Mesothelial cell of epicardium (in vitro differentiated cells): ENCODE measurements at regions not wholly inside any gene's neighbourhood (a gene's known extent, or its start where the extent isn't known, plus 50 kb on each side); places are given as distances from the start of the nearest gene placed in this dataset.

ENCODE experiments used
- DNase-seq, 2 experiments: peaks; one replicate each; pipeline ENCODE4 v3.0.0; 2021; ENCODE audit warnings: low spot score in 2 of 2; ENCODE audit not compliant: unreplicated experiment in 2 of 2
- H3K27ac Mint-ChIP-seq: 2 replicates; pipeline ENCODE4 v1.8.0; 2021; ENCODE audit warnings: mixed read lengths
- H3K27me3 Mint-ChIP-seq: 2 replicates; pipeline ENCODE4 v1.8.0; 2021; ENCODE audit warnings: low read depth, mixed read lengths
- H3K36me3 Mint-ChIP-seq: 2 replicates; pipeline ENCODE4 v1.8.0; 2021; ENCODE audit warnings: mixed read lengths
- H3K4me1 Mint-ChIP-seq: 2 replicates; pipeline ENCODE4 v1.8.0; 2021; ENCODE audit warnings: mixed read lengths
- H3K4me3 Mint-ChIP-seq: 2 replicates; pipeline ENCODE4 v1.8.0; 2021; ENCODE audit warnings: mild to moderate bottlenecking, moderate library complexity, mixed read lengths
- H3K9me3 Mint-ChIP-seq: 2 replicates; pipeline ENCODE4 v1.8.0; 2021; ENCODE audit warnings: mixed read lengths
- TF ChIP-seq, protein P1 (sequence below): fragments of 200-600 bp; sonication (generic); IDR thresholded peaks from one replicate; pipeline ENCODE4 v1.5.0; 2021; ENCODE audit warnings: antibody characterized with exemption; ENCODE audit not compliant: unreplicated experiment

DNA sequence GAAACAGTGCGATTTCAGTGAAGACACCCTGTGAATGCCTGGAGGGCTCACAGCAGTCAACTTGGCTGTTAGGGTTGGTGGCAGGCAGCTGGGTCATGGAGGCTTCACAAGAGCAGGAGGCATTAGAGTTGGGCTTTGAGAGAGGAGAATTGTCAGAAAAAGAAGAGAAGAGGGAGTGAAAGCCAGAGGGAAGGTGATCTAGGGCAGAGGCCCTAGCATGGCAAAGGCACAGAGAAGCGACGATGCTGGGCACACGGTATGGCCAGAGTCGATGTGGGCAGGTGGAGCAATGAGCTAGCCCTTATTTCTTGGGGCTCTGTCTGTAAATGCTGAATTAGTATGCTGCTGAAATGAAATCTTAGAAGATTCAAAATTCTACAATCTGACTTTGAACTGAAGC is 52.6 kb upstream of the OLFM4 start:
- H3K4me3 Mint-ChIP-seq = no peak overlapping the region
- TF ChIP-seq, protein P1, sequence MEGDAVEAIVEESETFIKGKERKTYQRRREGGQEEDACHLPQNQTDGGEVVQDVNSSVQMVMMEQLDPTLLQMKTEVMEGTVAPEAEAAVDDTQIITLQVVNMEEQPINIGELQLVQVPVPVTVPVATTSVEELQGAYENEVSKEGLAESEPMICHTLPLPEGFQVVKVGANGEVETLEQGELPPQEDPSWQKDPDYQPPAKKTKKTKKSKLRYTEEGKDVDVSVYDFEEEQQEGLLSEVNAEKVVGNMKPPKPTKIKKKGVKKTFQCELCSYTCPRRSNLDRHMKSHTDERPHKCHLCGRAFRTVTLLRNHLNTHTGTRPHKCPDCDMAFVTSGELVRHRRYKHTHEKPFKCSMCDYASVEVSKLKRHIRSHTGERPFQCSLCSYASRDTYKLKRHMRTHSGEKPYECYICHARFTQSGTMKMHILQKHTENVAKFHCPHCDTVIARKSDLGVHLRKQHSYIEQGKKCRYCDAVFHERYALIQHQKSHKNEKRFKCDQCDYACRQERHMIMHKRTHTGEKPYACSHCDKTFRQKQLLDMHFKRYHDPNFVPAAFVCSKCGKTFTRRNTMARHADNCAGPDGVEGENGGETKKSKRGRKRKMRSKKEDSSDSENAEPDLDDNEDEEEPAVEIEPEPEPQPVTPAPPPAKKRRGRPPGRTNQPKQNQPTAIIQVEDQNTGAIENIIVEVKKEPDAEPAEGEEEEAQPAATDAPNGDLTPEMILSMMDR = no peak
- H3K9me3 Mint-ChIP-seq = no peaks in the 10 kb centered on the region
- no peaks in the 10 kb centered on the region for H3K36me3 Mint-ChIP-seq
- no peak overlapping the region for H3K27ac Mint-ChIP-seq
- peaks cover 25% of the 10 kb centered on the region for H3K27me3 Mint-ChIP-seq
- H3K4me1 Mint-ChIP-seq = no peaks in the 10 kb centered on the region
- no peak for DNase-seq

DNA sequence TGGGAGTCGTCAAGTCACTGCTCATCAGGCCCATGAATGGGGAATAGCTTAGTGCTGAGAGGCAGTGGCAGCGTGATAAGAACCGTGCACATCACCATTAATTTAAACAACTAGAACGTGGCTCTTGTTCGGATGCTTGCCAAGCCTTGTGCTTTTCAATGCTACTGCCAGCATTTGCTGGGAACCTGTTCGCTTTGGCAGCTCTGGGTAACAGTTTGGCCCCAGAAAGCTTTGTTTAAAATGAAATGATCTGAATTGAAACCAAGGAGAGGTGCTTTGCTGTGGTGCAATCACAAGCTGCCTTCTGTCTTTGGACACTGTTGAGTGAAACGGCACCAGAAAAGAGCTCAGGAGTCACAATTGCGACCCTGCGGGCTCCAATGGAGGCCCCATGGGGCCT is 53.5 kb upstream of the OLFM4 start:
- H3K27ac Mint-ChIP-seq = no peak overlapping the region
- H3K9me3 Mint-ChIP-seq = no peaks in the 10 kb centered on the region
- no peaks in the 10 kb centered on the region for H3K4me1 Mint-ChIP-seq
- peaks cover 25% of the 10 kb centered on the region for H3K27me3 Mint-ChIP-seq
- H3K4me3 Mint-ChIP-seq = no peak overlapping the region
- H3K36me3 Mint-ChIP-seq = no peaks in the 10 kb centered on the region
- no peak for DNase-seq
- TF ChIP-seq, protein P1 = no peak

DNA sequence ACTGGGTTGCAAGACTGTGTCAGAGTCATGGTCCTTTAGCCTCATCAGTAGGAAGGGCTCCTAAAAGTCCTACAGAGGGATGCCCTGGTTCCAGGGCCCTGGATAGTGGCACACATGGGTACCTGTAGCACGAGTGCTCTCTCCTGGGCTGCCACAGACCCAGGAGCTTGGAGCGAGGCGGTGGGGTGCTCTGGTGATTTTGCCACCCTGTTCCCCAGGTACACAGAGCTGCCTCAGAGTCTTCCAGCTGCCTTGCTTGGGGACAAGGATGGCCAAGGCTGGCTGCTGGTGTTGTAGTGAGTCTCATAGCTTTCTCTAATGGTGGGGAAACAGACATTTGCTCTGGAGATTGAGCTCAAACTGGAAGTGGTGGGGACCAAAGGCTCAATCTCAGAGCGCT is 53.9 kb upstream of the OLFM4 start:
- no peaks in the 10 kb centered on the region for H3K4me1 Mint-ChIP-seq
- H3K27ac Mint-ChIP-seq = no peak overlapping the region

DNA sequence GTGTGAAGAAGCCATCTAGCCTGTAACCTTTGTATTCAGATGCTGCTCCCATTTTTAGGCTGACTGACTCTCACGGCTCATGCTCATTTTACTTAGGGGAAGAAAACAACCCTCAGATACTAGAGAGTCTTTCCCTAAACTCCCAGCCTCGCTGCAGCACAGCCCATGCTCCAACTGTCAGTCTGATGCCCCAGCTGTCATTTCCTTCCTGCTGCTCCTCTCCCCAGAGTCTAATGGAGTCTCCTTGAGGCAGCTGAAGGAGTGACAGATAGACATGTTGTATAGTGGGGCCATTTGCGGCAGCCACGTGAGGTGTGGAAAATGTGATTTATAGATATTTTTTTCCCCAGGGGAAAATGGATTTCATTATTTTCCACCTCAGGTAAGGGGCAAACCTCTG is 59.2 kb upstream of the OLFM4 start:
- Mint-ChIP-seq H3K4me1 (no peaks in the 10 kb centered on the region), H3K4me3 (no peak overlapping the region), H3K9me3 (no peaks in the 10 kb centered on the region), H3K27me3 (peaks cover 23% of the 10 kb centered on the region), H3K27ac (no peak overlapping the region), H3K36me3 (no peaks in the 10 kb centered on the region)
- DNase-seq = no peak
- TF ChIP-seq, protein P1 = no peak

More for the DNA sequence above, 53.9 kb upstream of the OLFM4 start:
- TF ChIP-seq, protein P1 = no peak
- peaks cover 27% of the 10 kb centered on the region for H3K27me3 Mint-ChIP-seq
- no peak for DNase-seq
- no peak overlapping the region for H3K4me3 Mint-ChIP-seq
- H3K36me3 Mint-ChIP-seq = no peaks in the 10 kb centered on the region
- no peaks in the 10 kb centered on the region for H3K9me3 Mint-ChIP-seq

DNA sequence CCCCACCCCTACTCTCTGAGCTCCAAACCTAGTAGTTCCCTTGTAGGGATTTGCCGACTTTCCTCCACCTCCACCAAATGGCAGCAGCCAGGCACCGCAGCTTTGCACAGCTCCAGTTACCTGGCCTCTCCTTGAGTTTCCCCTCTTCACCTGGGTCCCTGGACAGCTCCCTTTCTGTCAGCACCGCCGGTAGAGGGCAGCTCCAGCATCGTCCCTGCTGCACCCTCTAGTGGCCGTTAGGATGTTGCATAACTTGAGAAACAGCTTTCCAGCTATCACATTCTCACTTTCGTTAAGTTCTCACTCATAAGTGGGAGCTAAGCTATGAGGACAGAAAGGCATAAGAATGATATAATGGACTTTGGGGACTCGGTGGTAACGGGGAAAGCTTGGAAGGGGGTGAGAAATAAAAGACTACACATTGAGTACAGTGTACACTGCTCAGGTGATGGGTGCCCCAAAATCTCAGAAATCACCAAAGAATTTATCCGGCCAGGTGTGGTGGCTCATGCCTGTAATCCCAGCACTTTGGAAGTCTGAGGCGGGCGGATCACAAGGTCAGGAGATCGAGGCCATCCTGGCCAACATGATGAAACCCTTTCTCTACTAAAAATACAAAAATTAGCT is 60.4 kb upstream of the OLFM4 start:
- Mint-ChIP-seq H3K27ac (no peak overlapping the region), H3K4me1 (no peaks in the 10 kb centered on the region), H3K36me3 (no peaks in the 10 kb centered on the region), H3K4me3 (no peak overlapping the region), H3K9me3 (no peaks in the 10 kb centered on the region), H3K27me3 (peaks cover 14% of the 10 kb centered on the region)
- peak; percentile 60 to 81 for DNase-seq
- TF ChIP-seq, protein P1 = peak; percentile 85

DNA sequence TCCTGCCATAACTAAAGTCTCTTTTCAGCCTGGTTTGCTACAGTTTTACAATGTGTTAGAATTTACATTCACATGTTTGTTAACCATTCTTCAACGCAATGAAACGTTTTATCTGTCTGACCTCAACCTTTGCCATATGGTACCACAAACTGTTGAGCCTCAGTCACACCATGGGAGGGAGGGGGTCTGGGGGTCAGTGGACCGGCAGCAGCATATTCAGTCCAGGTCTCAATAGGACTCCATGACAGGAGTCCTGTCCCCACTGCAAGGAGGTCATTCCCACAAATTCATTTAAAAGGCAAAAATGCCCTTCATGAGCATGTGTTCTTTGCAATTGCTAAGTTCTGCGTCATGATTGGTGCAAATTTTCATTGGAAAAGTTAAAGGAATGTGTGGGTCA is 66.6 kb upstream of the OLFM4 start:
- Mint-ChIP-seq H3K4me1 (no peaks in the 10 kb centered on the region), H3K4me3 (no peak overlapping the region), H3K27me3 (peaks cover 5% of the 10 kb centered on the region), H3K36me3 (no peaks in the 10 kb centered on the region), H3K9me3 (no peaks in the 10 kb centered on the region), H3K27ac (no peak overlapping the region)
- no peak for DNase-seq
- TF ChIP-seq, protein P1 = no peak
